Muscle layer of colon (tissue), 2 donors: ENCODE measurements at regions not wholly inside any gene's neighbourhood (a gene's known extent, or its start where the extent isn't known, plus 50 kb on each side); places are given as distances from the start of the nearest gene placed in this dataset.
"Not testable (repeated sequence)": the region's sequence is repeated elsewhere in the genome, so short reads cannot be mapped to it uniquely, and the experiment has no call there.

Source experiments
- H3K27ac ChIP-seq: one replicate; pipeline ENCODE4 v1.7.0; 2013; ENCODE audit warnings: low read depth, mild to moderate bottlenecking, low read length, moderate library complexity
- H3K27me3 ChIP-seq, 2 donors: one replicate each; pipeline ENCODE4 v1.7.0; 2013; ENCODE audit warnings: low read length in 2 of 2, mild to moderate bottlenecking in 2 of 2; ENCODE audit not compliant: insufficient read depth in 2 of 2, control insufficient read depth in 1 of 2
- H3K36me3 ChIP-seq: one replicate; pipeline ENCODE4 v1.7.0; 2013; ENCODE audit warnings: mild to moderate bottlenecking, low read length; ENCODE audit not compliant: insufficient read depth
- H3K4me1 ChIP-seq: one replicate; pipeline ENCODE4 v1.7.0; 2013; ENCODE audit warnings: mild to moderate bottlenecking, low read length; ENCODE audit not compliant: insufficient read depth
- H3K4me3 ChIP-seq, 2 donors: one replicate each; pipeline ENCODE4 v1.7.0; 2013; ENCODE audit warnings: low read length in 2 of 2, low read depth in 1 of 2, mild to moderate bottlenecking in 1 of 2, moderate library complexity in 1 of 2
- H3K9ac ChIP-seq: one replicate; pipeline ENCODE4 v1.7.0; 2013; ENCODE audit warnings: low read length
- H3K9me3 ChIP-seq: one replicate; pipeline ENCODE4 v1.7.0; 2013; ENCODE audit warnings: mild to moderate bottlenecking, low read length
- donor health status: abdominal sarcoma.
- donor health status: Adenocarcinoma of cecum.

DNA sequence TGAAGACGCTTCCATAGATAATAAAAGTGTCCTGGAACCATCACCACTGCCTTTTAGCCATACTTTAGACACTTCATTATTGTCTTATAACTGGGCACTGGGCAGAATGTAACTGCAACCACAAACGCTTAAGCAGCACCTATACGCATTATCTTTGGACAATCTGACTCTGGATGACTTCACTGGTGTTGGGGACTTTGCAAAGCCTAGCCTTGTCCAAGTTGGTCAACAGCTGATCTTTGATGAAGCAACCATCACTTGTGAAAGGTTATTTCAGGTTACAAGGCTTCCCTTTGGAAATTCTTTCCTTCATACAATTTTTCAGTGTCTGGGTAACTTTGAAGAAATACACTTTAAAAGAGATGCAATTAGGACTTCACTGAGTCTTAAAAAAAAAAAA lies 77.8 kb upstream of the ZNF462 start:
- no peaks in the 10 kb centered on the region for H3K4me1 ChIP-seq
- H3K36me3 ChIP-seq = no peaks in the 10 kb centered on the region
- H3K4me3 ChIP-seq = no peak overlapping the region
- no peak overlapping the region for H3K27ac ChIP-seq
- H3K27me3 ChIP-seq = no peaks in the 10 kb centered on the region
- H3K9ac ChIP-seq = no peak overlapping the region
- no peaks in the 10 kb centered on the region for H3K9me3 ChIP-seq

DNA sequence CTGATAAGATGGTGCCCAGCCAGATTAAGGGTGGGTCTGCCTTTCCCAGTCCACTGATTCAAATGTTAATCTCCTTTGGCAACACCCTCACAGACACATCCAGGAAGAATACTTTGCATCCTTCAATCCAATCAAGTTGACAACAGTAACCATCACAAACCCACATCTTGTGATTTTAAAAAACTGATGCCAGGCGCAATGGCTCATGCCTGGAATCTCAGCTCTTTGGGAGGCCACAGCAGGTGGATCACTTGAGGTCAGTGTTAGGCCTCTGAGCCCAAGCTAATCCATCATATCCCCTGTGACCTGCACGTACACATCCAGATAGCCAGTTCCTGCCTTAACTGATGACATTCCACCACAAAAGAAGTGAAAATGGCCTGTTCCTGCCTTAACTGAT lies 74.9 kb upstream of the ZNF462 start:
- H3K36me3 ChIP-seq, H3K4me1 ChIP-seq, H3K27me3 ChIP-seq, H3K9ac ChIP-seq, H3K27ac ChIP-seq, H3K4me3 ChIP-seq, H3K9me3 ChIP-seq: not testable (repeated sequence)

DNA sequence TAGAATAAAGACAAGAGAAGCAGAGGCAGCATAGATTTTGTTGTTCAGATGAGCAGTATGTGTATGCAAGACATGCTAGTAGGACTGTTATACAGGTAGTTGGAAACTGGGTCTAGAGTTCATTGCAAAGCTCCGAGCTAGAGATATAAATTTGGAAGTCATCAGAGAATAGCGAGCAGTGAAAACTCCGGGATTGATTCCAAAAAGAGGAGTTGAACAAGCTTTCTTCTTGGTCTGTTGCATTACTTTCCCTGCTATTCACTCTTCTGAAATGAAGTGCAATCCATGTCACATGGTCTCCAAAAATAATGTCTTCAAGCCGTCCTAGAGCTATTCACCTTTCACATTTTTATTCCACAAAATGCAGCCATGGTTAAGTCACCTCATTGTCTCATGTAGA lies 67.9 kb upstream of the ZNF462 start:
- no peak overlapping the region for H3K4me3 ChIP-seq
- no peak overlapping the region for H3K27ac ChIP-seq
- H3K36me3 ChIP-seq = no peaks in the 10 kb centered on the region
- H3K4me1 ChIP-seq = peaks cover 15% of the 10 kb centered on the region
- no peak overlapping the region for H3K9ac ChIP-seq
- no peaks in the 10 kb centered on the region for H3K27me3 ChIP-seq
- no peaks in the 10 kb centered on the region for H3K9me3 ChIP-seq

DNA sequence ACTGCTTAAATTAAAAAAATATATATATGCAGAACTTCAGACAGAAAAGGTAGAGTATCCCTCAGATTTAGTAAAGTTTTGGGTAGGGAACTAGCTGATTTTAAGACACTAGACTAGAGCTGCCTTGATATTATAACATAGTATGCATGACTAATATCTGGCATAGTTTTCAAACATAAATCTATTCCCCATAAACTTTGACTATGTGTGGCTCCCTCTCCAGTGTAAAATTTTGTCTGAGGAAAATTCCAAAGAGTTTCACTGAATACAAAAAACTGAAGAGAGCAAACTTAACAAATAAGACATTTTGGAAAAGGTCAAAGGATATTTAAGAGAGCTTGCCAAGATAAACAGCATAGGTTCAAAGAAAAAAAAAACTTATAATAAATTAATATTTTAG lies 66.2 kb upstream of the ZNF462 start:
- Histone ChIP-seq H3K4me1 (peaks cover 15% of the 10 kb centered on the region), H3K9ac (no peak overlapping the region), H3K36me3 (no peaks in the 10 kb centered on the region), H3K4me3 (no peak overlapping the region), H3K27me3 (no peaks in the 10 kb centered on the region), H3K9me3 (no peaks in the 10 kb centered on the region), H3K27ac (no peak overlapping the region)

DNA sequence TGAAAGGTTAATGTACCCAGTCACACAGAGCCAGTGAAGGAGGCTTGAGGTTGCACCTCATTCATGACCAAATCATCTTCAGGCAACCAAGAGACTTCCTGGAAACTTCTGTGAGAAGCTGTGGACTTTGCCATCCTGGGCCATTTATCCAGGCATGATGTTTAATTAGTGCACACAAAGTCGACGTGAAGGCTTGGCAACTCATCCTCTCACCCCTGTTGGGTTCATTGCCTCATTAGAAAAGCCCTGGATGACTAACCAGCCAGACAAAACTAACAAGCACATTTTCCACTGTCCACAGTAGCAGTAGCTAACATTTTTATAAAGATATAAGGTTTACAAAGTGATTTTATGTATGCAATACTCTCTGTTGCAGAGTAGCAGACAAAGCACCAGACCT lies 65.7 kb upstream of the ZNF462 start:
- no peaks in the 10 kb centered on the region for H3K27me3 ChIP-seq
- H3K27ac ChIP-seq = no peak overlapping the region

DNA sequence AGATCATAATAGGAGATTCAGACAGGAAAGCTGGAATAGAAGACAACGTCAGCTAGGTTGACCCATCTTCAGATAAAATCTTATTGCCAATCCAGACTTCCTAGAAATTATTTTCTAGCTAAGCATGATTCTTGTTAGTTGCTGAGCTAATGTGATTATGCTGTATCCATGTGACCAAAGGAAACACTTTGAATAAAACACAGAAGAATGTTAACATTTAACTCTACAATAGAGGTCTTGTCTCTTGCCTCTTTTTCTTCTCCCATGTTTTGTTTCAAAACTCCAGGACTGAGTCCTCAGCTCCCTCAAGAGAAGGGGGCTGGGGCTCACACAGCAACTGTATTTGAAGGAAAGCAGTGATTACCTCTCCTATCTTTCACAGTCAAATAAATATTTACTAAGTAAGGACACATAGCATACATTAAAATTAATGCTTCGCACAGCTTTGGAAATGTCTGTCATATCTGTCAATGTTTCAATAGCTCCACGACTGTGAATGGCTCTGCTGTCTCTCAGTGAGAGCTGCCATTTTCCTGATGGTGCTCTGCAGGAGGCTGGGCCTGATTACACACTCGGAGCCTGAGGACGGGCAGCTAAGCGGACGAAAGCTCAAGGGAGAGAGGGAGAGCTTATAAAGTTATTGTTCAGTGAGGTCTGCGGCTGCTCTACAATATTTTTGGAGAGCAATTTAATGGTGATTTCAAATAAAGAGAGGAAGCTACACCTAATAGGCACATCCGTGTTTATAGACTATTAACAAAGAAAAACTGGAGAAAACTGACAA lies 64.8 kb upstream of the ZNF462 start:
- Histone ChIP-seq H3K9ac (no peak overlapping the region), H3K27me3 (no peaks in the 10 kb centered on the region), H3K9me3 (no peaks in the 10 kb centered on the region), H3K36me3 (no peaks in the 10 kb centered on the region), H3K4me3 (no peak overlapping the region), H3K4me1 (peaks cover 15% of the 10 kb centered on the region), H3K27ac (no peak overlapping the region)

More for the DNA sequence above, 65.7 kb upstream of the ZNF462 start:
- Histone ChIP-seq H3K9me3 (no peaks in the 10 kb centered on the region), H3K4me1 (peaks cover 15% of the 10 kb centered on the region), H3K4me3 (no peak overlapping the region), H3K9ac (no peak overlapping the region), H3K36me3 (no peaks in the 10 kb centered on the region)

DNA sequence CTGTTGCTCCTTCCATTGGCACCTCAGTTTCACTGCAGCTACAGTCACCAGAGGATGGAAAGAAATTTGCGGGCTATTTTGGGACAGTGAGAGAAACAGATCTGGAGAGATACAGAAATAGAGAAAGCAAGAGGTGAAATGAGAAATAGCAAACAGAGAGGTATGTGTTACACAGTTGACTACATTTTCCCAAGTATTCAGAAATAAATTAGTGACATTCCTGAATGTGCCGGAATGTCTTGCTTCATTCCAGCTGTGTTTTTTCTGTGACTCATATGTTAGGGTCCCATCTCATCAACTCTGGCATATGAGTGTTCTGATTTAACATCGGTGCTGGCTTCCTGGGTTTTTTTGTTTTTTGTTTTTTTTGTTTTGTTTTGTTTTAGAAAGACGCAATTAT lies 63.8 kb upstream of the ZNF462 start:
- Histone ChIP-seq H3K4me3 (no peak overlapping the region), H3K9ac (no peak overlapping the region), H3K27ac (no peak overlapping the region), H3K27me3 (no peaks in the 10 kb centered on the region), H3K4me1 (peaks cover 15% of the 10 kb centered on the region), H3K9me3 (no peaks in the 10 kb centered on the region), H3K36me3 (no peaks in the 10 kb centered on the region)

DNA sequence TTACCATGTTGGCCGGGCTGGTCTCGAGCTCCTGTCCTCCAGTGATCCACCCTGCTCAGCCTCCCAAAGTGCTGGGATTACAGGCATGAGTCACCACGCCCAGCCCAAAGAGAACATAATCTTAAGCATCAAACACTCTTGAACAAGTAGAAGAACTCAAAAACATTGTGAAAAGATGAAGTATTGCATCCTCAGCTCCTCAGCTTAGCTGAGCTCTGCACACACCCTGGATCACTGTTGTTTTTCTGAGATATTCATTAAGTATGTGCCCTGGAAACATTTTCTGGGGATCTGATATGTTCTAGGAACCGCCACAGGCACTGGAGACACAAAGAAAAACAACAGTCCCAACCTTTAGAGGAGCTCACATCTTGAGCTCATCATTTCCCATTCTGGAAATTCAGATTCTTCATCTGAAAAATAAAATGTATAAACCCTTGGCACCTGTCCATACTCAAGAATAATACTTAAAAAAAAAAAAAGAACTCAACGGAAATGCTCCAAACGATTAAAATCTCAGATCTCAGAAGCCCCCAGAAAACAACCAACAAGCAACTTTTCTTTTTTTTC lies 62.2 kb upstream of the ZNF462 start:
- no peak overlapping the region for H3K4me3 ChIP-seq
- no peak overlapping the region for H3K27ac ChIP-seq
- no peak overlapping the region for H3K9ac ChIP-seq
- H3K27me3 ChIP-seq = no peaks in the 10 kb centered on the region
- no peaks in the 10 kb centered on the region for H3K9me3 ChIP-seq
- peaks cover 15% of the 10 kb centered on the region for H3K4me1 ChIP-seq
- no peaks in the 10 kb centered on the region for H3K36me3 ChIP-seq

DNA sequence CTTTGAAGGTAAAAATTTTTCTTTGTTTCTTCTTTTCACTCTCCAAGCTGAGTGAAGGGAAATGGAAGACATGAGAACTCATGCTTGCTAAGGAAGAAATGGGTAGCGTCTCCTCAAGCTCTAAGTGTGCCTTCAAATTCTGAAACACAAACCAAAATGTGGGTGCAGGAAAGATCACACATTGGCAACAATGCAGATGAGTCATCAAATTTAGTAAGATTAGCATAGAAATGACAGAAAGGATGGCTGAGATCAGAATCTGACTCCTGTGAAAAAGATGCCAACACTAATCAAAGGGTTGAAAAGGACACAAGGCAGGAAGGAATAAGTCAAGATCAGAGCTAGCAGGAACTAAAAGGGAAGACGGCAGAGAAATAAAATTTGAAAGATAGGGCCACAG lies 61.1 kb upstream of the ZNF462 start:
- no peak overlapping the region for H3K27ac ChIP-seq
- H3K9ac ChIP-seq = no peak overlapping the region
- no peak overlapping the region for H3K4me3 ChIP-seq
- no peaks in the 10 kb centered on the region for H3K27me3 ChIP-seq
- H3K9me3 ChIP-seq = no peaks in the 10 kb centered on the region
- peaks cover 15% of the 10 kb centered on the region for H3K4me1 ChIP-seq
- no peaks in the 10 kb centered on the region for H3K36me3 ChIP-seq
